T-helper 1 cell treated with Interleukin-12 subunit alpha and Interleukin-12 subunit beta and Interleukin-4 antibody, amounts not matched to agents 30 μg/mL and 1 μg/mL, for 36 hours (primary cell): ENCODE measurements at regions not wholly inside any gene's neighbourhood (a gene's known extent, or its start where the extent isn't known, plus 50 kb on each side); places are given as distances from the start of the nearest gene placed in this dataset.
"Not testable (repeated sequence)": the region's sequence is repeated elsewhere in the genome, so short reads cannot be mapped to it uniquely, and the experiment has no call there.

ENCODE experiments used
- H3K27ac Mint-ChIP-seq: one replicate; pipeline ENCODE4 v1.8.0; 2021; ENCODE audit warnings: mild to moderate bottlenecking, mixed read lengths
- H3K27me3 Mint-ChIP-seq: one replicate; pipeline ENCODE4 v1.8.0; 2021; ENCODE audit warnings: low read depth, mixed read lengths
- H3K36me3 Mint-ChIP-seq: one replicate; pipeline ENCODE4 v1.8.0; 2021; ENCODE audit warnings: low read depth, mixed read lengths
- H3K4me1 Mint-ChIP-seq: one replicate; pipeline ENCODE4 v1.8.0; 2021; ENCODE audit warnings: low read depth, mixed read lengths
- H3K4me3 Mint-ChIP-seq: one replicate; pipeline ENCODE4 v1.8.0; 2021; ENCODE audit warnings: mild to moderate bottlenecking, moderate library complexity, mixed read lengths
- H3K9me3 Mint-ChIP-seq: one replicate; pipeline ENCODE4 v1.8.0; 2021; ENCODE audit warnings: mixed read lengths

DNA sequence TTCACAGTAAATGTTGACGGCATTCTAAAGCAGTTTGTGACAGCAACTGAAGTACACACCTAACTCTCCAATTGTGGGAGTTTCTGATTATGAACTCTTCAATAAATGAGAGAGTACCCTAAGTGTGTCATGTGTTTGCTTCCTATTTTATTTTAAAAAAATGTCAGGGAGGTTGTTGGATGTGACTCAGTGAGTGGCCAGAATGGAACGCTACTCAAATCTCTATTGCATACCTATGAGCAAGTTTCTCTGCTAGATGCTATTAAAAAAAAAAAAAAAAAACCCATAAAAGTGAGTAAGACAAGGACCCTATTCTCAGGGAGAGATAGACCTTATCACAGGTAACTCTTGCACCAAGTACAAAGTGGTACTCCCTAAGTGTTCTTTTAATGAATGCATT, 256.6 kb downstream of the BTG1 start:
- no peaks in the 10 kb centered on the region for H3K27me3 Mint-ChIP-seq
- H3K36me3 Mint-ChIP-seq: peaks cover 2% of the 10 kb centered on the region
- no peak overlapping the region for H3K27ac Mint-ChIP-seq
- H3K4me1 Mint-ChIP-seq: no peaks in the 10 kb centered on the region
- H3K4me3 Mint-ChIP-seq: no peak overlapping the region
- H3K9me3 Mint-ChIP-seq: no peaks in the 10 kb centered on the region

DNA sequence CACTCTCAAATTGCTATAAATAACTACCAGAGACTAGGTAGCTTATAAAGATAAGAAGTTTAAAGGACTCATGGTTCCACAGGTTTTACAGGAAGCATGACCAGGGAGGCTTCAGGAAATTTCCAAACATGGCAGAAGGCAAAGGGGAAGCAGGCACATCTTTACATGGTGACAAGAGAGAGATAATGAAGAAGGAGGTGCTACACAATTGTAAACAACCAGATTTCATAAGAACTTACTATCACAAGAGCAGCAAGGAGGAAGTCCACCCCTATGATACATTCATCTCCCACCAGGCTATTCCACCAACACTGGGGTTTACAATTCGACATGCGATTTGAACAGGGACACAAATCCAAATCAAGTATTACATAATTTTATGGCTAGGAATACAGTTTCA, 257.7 kb downstream of the BTG1 start:
- Mint-ChIP-seq H3K27ac (no peak overlapping the region), H3K27me3 (no peaks in the 10 kb centered on the region), H3K9me3 (no peaks in the 10 kb centered on the region), H3K36me3 (peaks cover 2% of the 10 kb centered on the region), H3K4me1 (no peaks in the 10 kb centered on the region), H3K4me3 (no peak overlapping the region)

GRCh38 chr12:91885851-91886731, 259.6 kb downstream of the BTG1 start:
- no peak overlapping the region for H3K27ac Mint-ChIP-seq

GRCh38 chr12:91884230-91884629, 261.4 kb downstream of the BTG1 start:
- Mint-ChIP-seq H3K27ac (no peak overlapping the region), H3K36me3 (peaks cover 3% of the 10 kb centered on the region), H3K4me3 (no peak overlapping the region), H3K9me3 (no peaks in the 10 kb centered on the region), H3K27me3 (no peaks in the 10 kb centered on the region), H3K4me1 (peaks cover 13% of the 10 kb centered on the region)

More at GRCh38 chr12:91885851-91886731, 259.6 kb downstream of the BTG1 start:
- Mint-ChIP-seq H3K27me3 (no peaks in the 10 kb centered on the region), H3K36me3 (no peaks in the 10 kb centered on the region), H3K4me1 (no peaks in the 10 kb centered on the region), H3K9me3 (no peaks in the 10 kb centered on the region), H3K4me3 (no peak overlapping the region)

DNA sequence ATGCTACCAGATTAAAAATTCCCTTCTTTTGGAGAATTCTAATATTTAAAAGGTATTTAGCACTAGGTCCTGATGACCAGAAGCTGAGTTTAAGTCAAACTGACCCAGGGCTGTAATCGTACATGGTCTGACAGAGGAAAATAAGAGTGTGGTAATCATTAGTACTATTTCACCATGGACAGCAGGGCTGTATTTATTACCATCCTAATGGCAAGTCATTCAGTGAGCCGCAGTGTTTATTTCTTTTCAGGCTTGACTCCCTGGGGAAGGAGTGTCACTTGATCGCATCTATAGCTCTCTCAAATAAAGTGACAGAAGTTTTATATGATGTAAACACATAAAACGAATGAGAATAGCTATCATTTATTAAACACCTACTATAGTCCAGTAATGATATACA, 261.8 kb downstream of the BTG1 start:
- Mint-ChIP-seq H3K27ac (no peak overlapping the region), H3K4me3 (no peak overlapping the region), H3K27me3 (no peaks in the 10 kb centered on the region), H3K4me1 (peaks cover 13% of the 10 kb centered on the region), H3K9me3 (no peaks in the 10 kb centered on the region), H3K36me3 (peaks cover 3% of the 10 kb centered on the region)

GRCh38 chr12:91882910-91883309, 262.7 kb downstream of the BTG1 start:
- peaks cover 18% of the 10 kb centered on the region for H3K4me1 Mint-ChIP-seq
- H3K27me3 Mint-ChIP-seq: no peaks in the 10 kb centered on the region
- no peak overlapping the region for H3K27ac Mint-ChIP-seq
- H3K4me3 Mint-ChIP-seq: no peak overlapping the region
- no peaks in the 10 kb centered on the region for H3K9me3 Mint-ChIP-seq
- H3K36me3 Mint-ChIP-seq: peaks cover 5% of the 10 kb centered on the region

GRCh38 chr12:91880528-91880927, 265.1 kb downstream of the BTG1 start:
- no peaks in the 10 kb centered on the region for H3K27me3 Mint-ChIP-seq
- peaks cover 16% of the 10 kb centered on the region for H3K36me3 Mint-ChIP-seq
- H3K4me1 Mint-ChIP-seq: peaks cover 41% of the 10 kb centered on the region
- H3K27ac Mint-ChIP-seq: no peak overlapping the region
- H3K4me3 Mint-ChIP-seq: no peak overlapping the region
- peaks cover 8% of the 10 kb centered on the region for H3K9me3 Mint-ChIP-seq

- Mint-ChIP-seq H3K36me3 (peaks cover 21% of the 10 kb centered on the region), H3K4me1 (peaks cover 46% of the 10 kb centered on the region), H3K4me3 (peak overlapping the region; percentile 62), H3K27me3 (no peaks in the 10 kb centered on the region), H3K9me3 (peaks cover 11% of the 10 kb centered on the region), H3K27ac (peak overlapping the region; percentile 94)
These were observed 268.0 kb downstream of the BTG1 start for GRCh38 chr12:91877456-91878235.

- Mint-ChIP-seq H3K27me3 (no peaks in the 10 kb centered on the region), H3K4me1 (peaks cover 46% of the 10 kb centered on the region), H3K27ac (peak overlapping the region; percentile 94), H3K36me3 (peaks cover 23% of the 10 kb centered on the region), H3K9me3 (peaks cover 14% of the 10 kb centered on the region), H3K4me3 (peak overlapping the region; percentile 68)
These were observed 268.6 kb downstream of the BTG1 start for GRCh38 chr12:91877022-91877421.

GRCh38 chr12:91875671-91876070, 270.0 kb downstream of the BTG1 start:
- Mint-ChIP-seq H3K9me3 (peaks cover 14% of the 10 kb centered on the region), H3K36me3 (peaks cover 25% of the 10 kb centered on the region), H3K4me1 (peaks cover 53% of the 10 kb centered on the region)
- not testable (repeated sequence) for H3K27ac Mint-ChIP-seq, H3K27me3 Mint-ChIP-seq, H3K4me3 Mint-ChIP-seq

DNA sequence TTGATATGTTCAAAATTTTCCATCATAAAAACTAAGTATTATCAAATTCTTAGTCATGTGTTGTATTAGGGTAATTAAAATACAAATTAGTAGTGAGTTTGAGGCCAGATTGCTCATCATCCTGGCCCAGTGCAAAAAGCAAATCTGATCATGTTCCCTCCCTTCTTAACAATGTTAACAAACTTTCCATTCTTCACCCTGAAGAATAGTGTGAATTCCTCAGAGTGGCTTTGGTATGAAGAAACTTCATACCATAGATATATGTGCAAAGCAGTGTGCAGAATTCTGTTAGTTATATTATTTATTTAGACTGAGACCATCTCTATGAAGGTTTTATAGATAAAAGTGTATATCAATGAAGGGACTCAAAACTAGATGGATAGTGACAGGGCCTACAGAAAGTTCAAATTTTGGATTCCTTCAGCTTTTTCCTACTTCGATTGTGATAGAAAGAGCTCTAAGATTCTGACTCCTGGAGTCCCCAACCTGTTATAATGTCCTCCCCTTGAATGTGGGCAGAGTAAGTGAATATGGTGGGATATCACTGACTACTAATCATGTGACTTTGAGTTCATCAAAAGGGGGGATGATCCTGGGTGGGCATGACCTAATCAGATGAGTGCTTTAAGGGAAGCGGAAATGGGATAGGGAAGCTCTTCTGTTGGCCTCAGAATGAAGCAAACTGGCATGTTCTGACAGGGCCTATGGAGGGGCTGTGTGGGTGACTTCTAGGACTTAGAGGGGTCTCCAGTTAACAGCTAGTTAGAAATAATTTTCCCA, 271.4 kb downstream of the BTG1 start:
- peaks cover 22% of the 10 kb centered on the region for H3K36me3 Mint-ChIP-seq
- peaks cover 14% of the 10 kb centered on the region for H3K9me3 Mint-ChIP-seq
- H3K27ac Mint-ChIP-seq: no peak overlapping the region
- no peak overlapping the region for H3K4me3 Mint-ChIP-seq
- peaks cover 45% of the 10 kb centered on the region for H3K4me1 Mint-ChIP-seq
- no peaks in the 10 kb centered on the region for H3K27me3 Mint-ChIP-seq

GRCh38 chr12:91871751-91872150, 273.9 kb downstream of the BTG1 start:
- H3K27ac Mint-ChIP-seq: peak overlapping the region; percentile 43
- no peak overlapping the region for H3K4me3 Mint-ChIP-seq
- peaks cover 17% of the 10 kb centered on the region for H3K36me3 Mint-ChIP-seq
- H3K27me3 Mint-ChIP-seq: no peaks in the 10 kb centered on the region
- H3K4me1 Mint-ChIP-seq: peaks cover 29% of the 10 kb centered on the region
- peaks cover 10% of the 10 kb centered on the region for H3K9me3 Mint-ChIP-seq

- no peaks in the 10 kb centered on the region for H3K27me3 Mint-ChIP-seq
- H3K36me3 Mint-ChIP-seq: peaks cover 14% of the 10 kb centered on the region
- H3K27ac Mint-ChIP-seq: peak overlapping the region; percentile 1
- peaks cover 22% of the 10 kb centered on the region for H3K4me1 Mint-ChIP-seq
- peaks cover 10% of the 10 kb centered on the region for H3K9me3 Mint-ChIP-seq
- H3K4me3 Mint-ChIP-seq: peak overlapping the region; percentile 1
These were observed 274.6 kb downstream of the BTG1 start for GRCh38 chr12:91870872-91871707.

- H3K27me3 Mint-ChIP-seq: no peaks in the 10 kb centered on the region
- H3K4me3 Mint-ChIP-seq: no peak overlapping the region
- peaks cover 5% of the 10 kb centered on the region for H3K36me3 Mint-ChIP-seq
- peaks cover 8% of the 10 kb centered on the region for H3K9me3 Mint-ChIP-seq
- peaks cover 12% of the 10 kb centered on the region for H3K4me1 Mint-ChIP-seq
- no peak overlapping the region for H3K27ac Mint-ChIP-seq
These were observed 277.6 kb downstream of the BTG1 start for GRCh38 chr12:91868054-91868453.
